Epithelial cell of proximal tubule (primary cell): ENCODE measurements at regions not wholly inside any gene's neighbourhood (a gene's known extent, or its start where the extent isn't known, plus 50 kb on each side); places are given as distances from the start of the nearest gene placed in this dataset.

Source experiments
- DNase-seq: peaks from one replicate; pipeline ENCODE4 v3.0.0-alpha.2; 2011; ENCODE audit warnings: low read depth
- H3K4me3 ChIP-seq: 2 replicates; pipeline ENCODE4 v1.5.1; 2011; ENCODE audit warnings: low read depth, mild to moderate bottlenecking, low read length
- CTCF ChIP-seq: conservative IDR thresholded peaks from 2 replicates; pipeline ENCODE4 v1.5.1; 2012; ENCODE audit warnings: low read depth, mild to moderate bottlenecking, low read length

- DNase-seq = no peak
- TF ChIP-seq CTCF = no peak
- no peak overlapping the region for H3K4me3 ChIP-seq
Measured at GRCh38 chr5:141778683-141779082, 96.7 kb upstream of the ARAP3 start.

- no peak for TF ChIP-seq CTCF
- no peak overlapping the region for H3K4me3 ChIP-seq
- DNase-seq = peak; percentile 32
Measured at GRCh38 chr5:141778206-141778605, 96.2 kb upstream of the ARAP3 start.

- no peak for DNase-seq
- no peak for TF ChIP-seq CTCF
- H3K4me3 ChIP-seq = no peak overlapping the region
Measured at GRCh38 chr5:141777711-141778110, 95.7 kb upstream of the ARAP3 start.

GRCh38 chr5:141777130-141777529, 95.1 kb upstream of the ARAP3 start:
- no peak overlapping the region for H3K4me3 ChIP-seq
- DNase-seq = no peak
- no peak for TF ChIP-seq CTCF

- H3K4me3 ChIP-seq = no peak overlapping the region
- no peak for DNase-seq
- TF ChIP-seq CTCF = no peak
Measured at GRCh38 chr5:141773779-141774562, 91.9 kb upstream of the ARAP3 start.

- no peak for DNase-seq
- TF ChIP-seq CTCF = no peak
- H3K4me3 ChIP-seq = no peak overlapping the region
Measured at GRCh38 chr5:141772281-141772680, 90.3 kb upstream of the ARAP3 start.

- H3K4me3 ChIP-seq = no peak overlapping the region
- no peak for DNase-seq
- no peak for TF ChIP-seq CTCF
Measured at GRCh38 chr5:141771562-141771961, 89.5 kb upstream of the ARAP3 start.
